ENCODE measurements at regions not wholly inside any gene's neighbourhood (a gene's known extent, or its start where the extent isn't known, plus 50 kb on each side); places are given as distances from the start of the nearest gene placed in this dataset.
A peak's percentile ranks its signal among the peaks of the same experiment; 100 is the strongest.

GRCh38 chr16:87185308-87185707 is 131.9 kb downstream of the C16orf95 start:
- Histone ChIP-seq H3K9me3 (peaks cover 8% of the 10 kb centered on the region), H3K4me3 (no peak overlapping the region)
- intact Hi-C loops (cut with DNase I): no loop called here

GRCh38 chr16:87185983-87186382 is 131.2 kb downstream of the C16orf95 start:
- no peaks in the 10 kb centered on the region for H3K36me3 ChIP-seq
- no peak for TF ChIP-seq CTCF (IDR thresholded peaks at IDR 0.05)
- H3K9me3 ChIP-seq: peaks cover 8% of the 10 kb centered on the region
- intact Hi-C loops (cut with DNase I): no loop called here
- ATAC-seq (no peak), DNase-seq (no peak)
- H3K27me3 ChIP-seq: no peaks in the 10 kb centered on the region
- H3K27ac ChIP-seq: no peak overlapping the region
- H3K4me3 ChIP-seq: no peak overlapping the region
- no peaks in the 10 kb centered on the region for H3K4me1 ChIP-seq

More at GRCh38 chr16:87185308-87185707, 131.9 kb downstream of the C16orf95 start:
- Histone ChIP-seq H3K27ac (no peak overlapping the region), H3K36me3 (no peaks in the 10 kb centered on the region), H3K27me3 (no peaks in the 10 kb centered on the region), H3K4me1 (no peaks in the 10 kb centered on the region)
- DNase-seq: no peak
- TF ChIP-seq CTCF (IDR thresholded peaks at IDR 0.05): no peak
- no peak for ATAC-seq

GRCh38 chr16:87186446-87186845 is 130.7 kb downstream of the C16orf95 start:
- ATAC-seq (peak; percentile 8), DNase-seq (no peak)
- TF ChIP-seq CTCF (IDR thresholded peaks at IDR 0.05): no peak
- Histone ChIP-seq H3K27me3 (no peaks in the 10 kb centered on the region), H3K27ac (no peak overlapping the region), H3K36me3 (no peaks in the 10 kb centered on the region), H3K9me3 (peaks cover 8% of the 10 kb centered on the region), H3K4me1 (no peaks in the 10 kb centered on the region), H3K4me3 (no peak overlapping the region)
- intact Hi-C loops (cut with DNase I): no loop called here

GRCh38 chr16:87186876-87187533 is 130.2 kb downstream of the C16orf95 start:
- ATAC-seq (no peak), DNase-seq (no peak)
- Histone ChIP-seq H3K4me1 (no peaks in the 10 kb centered on the region), H3K27me3 (no peaks in the 10 kb centered on the region), H3K36me3 (no peaks in the 10 kb centered on the region), H3K4me3 (no peak overlapping the region), H3K27ac (no peak overlapping the region), H3K9me3 (peaks cover 8% of the 10 kb centered on the region)
- TF ChIP-seq CTCF (IDR thresholded peaks at IDR 0.05): no peak
- intact Hi-C loops (cut with DNase I): no loop called here

GRCh38 chr16:87188104-87188503 is 129.1 kb downstream of the C16orf95 start:
- no peak for ATAC-seq
- no peaks in the 10 kb centered on the region for H3K4me1 ChIP-seq
- no peak for TF ChIP-seq CTCF (IDR thresholded peaks at IDR 0.05)
- peaks cover 8% of the 10 kb centered on the region for H3K9me3 ChIP-seq
- H3K27ac ChIP-seq: no peak overlapping the region
- no peak for DNase-seq
- no peaks in the 10 kb centered on the region for H3K27me3 ChIP-seq
- no peak overlapping the region for H3K4me3 ChIP-seq
- intact Hi-C loops (cut with DNase I): no loop called here
- no peaks in the 10 kb centered on the region for H3K36me3 ChIP-seq

- Histone ChIP-seq H3K4me3 (no peak overlapping the region), H3K27ac (no peak overlapping the region), H3K27me3 (no peaks in the 10 kb centered on the region), H3K36me3 (no peaks in the 10 kb centered on the region), H3K4me1 (no peaks in the 10 kb centered on the region), H3K9me3 (peaks cover 8% of the 10 kb centered on the region)
- intact Hi-C loops (cut with DNase I): no loop called here
- no peak for TF ChIP-seq CTCF (IDR thresholded peaks at IDR 0.05)
- ATAC-seq: no peak
- DNase-seq: no peak
Observed at GRCh38 chr16:87189426-87189825, 127.8 kb downstream of the C16orf95 start.

Data from upper lobe of right lung (tissue), 1 donor.